Breast epithelium (tissue), 4 donors: ENCODE measurements at regions not wholly inside any gene's neighbourhood (a gene's known extent, or its start where the extent isn't known, plus 50 kb on each side); places are given as distances from the start of the nearest gene placed in this dataset.

ENCODE experiments used
- DNase-seq, 2 donors: peaks; one replicate each; pipeline ENCODE4 v3.0.0-alpha.2; 2019; ENCODE audit warnings: low spot score in 2 of 2
- H3K27ac ChIP-seq, 2 donors: fragments of 200-600 bp; sonication (generic) in 1 of 2; one replicate each; pipeline ENCODE4 v1.5.1; 2016 to 2019; ENCODE audit warnings: mild to moderate bottlenecking in 1 of 2
- H3K27me3 ChIP-seq, 2 donors: fragments of 200-600 bp; sonication (generic) in 1 of 2; one replicate each; pipeline versions ENCODE4 v1.5.1 to v1.6.0; 2017 to 2019; ENCODE audit warnings: control low read depth in 1 of 2, mild to moderate bottlenecking in 1 of 2
- H3K36me3 ChIP-seq: fragments of 200-600 bp; one replicate; pipeline ENCODE4 v1.5.1; 2019
- H3K4me1 ChIP-seq, 2 donors: fragments of 200-600 bp; sonication (generic); one replicate each; pipeline ENCODE4 v1.5.1; 2016 to 2019; ENCODE audit warnings: control low read depth in 1 of 2
- H3K4me3 ChIP-seq, 3 donors: fragments of 200-600 bp; sonication (generic); 1 replicate in 2 of 3; 2 replicates in 1 of 3; pipeline ENCODE4 v1.5.1; 2016 to 2019; ENCODE audit warnings: mild to moderate bottlenecking in 3 of 3, moderate library complexity in 2 of 3
- H3K9me3 ChIP-seq, 2 donors: fragments of 200-600 bp; sonication (generic) in 1 of 2; one replicate each; pipeline ENCODE4 v1.5.1; 2016 to 2019; ENCODE audit warnings: control low read depth in 1 of 2
- CTCF ChIP-seq, 3 donors: fragments of 450-650 bp; IDR thresholded peaks; one replicate each; pipeline ENCODE4 v1.5.1; 2016 to 2017; ENCODE audit warnings: antibody characterized with exemption in 3 of 3, mild to moderate bottlenecking in 3 of 3, moderate library complexity in 3 of 3
- POLR2A ChIP-seq: fragments of 450-650 bp; IDR thresholded peaks from one replicate; pipeline ENCODE4 v1.6.1; 2016; ENCODE audit warnings: antibody characterized with exemption, mild to moderate bottlenecking, moderate library complexity
- POLR2AphosphoS5 ChIP-seq, 3 donors: sonication (generic); formaldehyde crosslinking; IDR thresholded peaks; one replicate each; pipeline ENCODE4 v1.6.1; 2017; ENCODE audit warnings: antibody characterized with exemption in 3 of 3
- intact Hi-C: fragments of 100-400 bp; cut with DNase I; formaldehyde crosslinking; loops from one replicate; pipeline ENCODE4 v1.15.1; 2023; ENCODE audit warnings: low total_unique reads

GRCh38 chr18:55078303-55078932 is 119.2 kb upstream of the CCDC68 start:
- H3K4me1 ChIP-seq, result no peaks in the 10 kb centered on the region
- intact Hi-C loops, result no loop called here
- H3K27me3 ChIP-seq, result no peaks in the 10 kb centered on the region
- H3K4me3 ChIP-seq, result no peak overlapping the region
- H3K36me3 ChIP-seq, result no peaks in the 10 kb centered on the region
- TF ChIP-seq CTCF (IDR thresholded peaks at IDR 0.05), result no peak
- TF ChIP-seq POLR2AphosphoS5 (IDR thresholded peaks at IDR 0.05), result no peak
- no peak for TF ChIP-seq POLR2A
- no peaks in the 10 kb centered on the region for H3K9me3 ChIP-seq
- no peak for DNase-seq
- H3K27ac ChIP-seq, result no peak overlapping the region

- Histone ChIP-seq H3K4me1 (no peaks in the 10 kb centered on the region), H3K4me3 (no peak overlapping the region), H3K36me3 (no peaks in the 10 kb centered on the region), H3K27me3 (no peaks in the 10 kb centered on the region), H3K27ac (no peak overlapping the region), H3K9me3 (no peaks in the 10 kb centered on the region)
- no peak for DNase-seq
- intact Hi-C loops, result no loop called here
- TF ChIP-seq CTCF (IDR thresholded peaks at IDR 0.05) (no peak), POLR2A (no peak), POLR2AphosphoS5 (IDR thresholded peaks at IDR 0.05) (no peak)
Measured at GRCh38 chr18:55076643-55077218, 117.5 kb upstream of the CCDC68 start.

GRCh38 chr18:55073834-55074233 is 114.6 kb upstream of the CCDC68 start:
- intact Hi-C loops, result loop anchor here (5.0 kb wide), 1 partner anchor 1128 kb away; no protein-coding TSS in a partner anchor

GRCh38 chr18:55073116-55073515 is 113.9 kb upstream of the CCDC68 start:
- H3K4me3 ChIP-seq, result no peak overlapping the region
- no peaks in the 10 kb centered on the region for H3K27me3 ChIP-seq
- no peak overlapping the region for H3K27ac ChIP-seq
- intact Hi-C loops, result loop anchor here (5.0 kb wide), 1 partner anchor 1129 kb away; no protein-coding TSS in a partner anchor
- H3K36me3 ChIP-seq, result no peaks in the 10 kb centered on the region
- no peaks in the 10 kb centered on the region for H3K4me1 ChIP-seq
- no peak for DNase-seq
- no peak for TF ChIP-seq POLR2AphosphoS5 (IDR thresholded peaks at IDR 0.05)
- no peak for TF ChIP-seq POLR2A
- TF ChIP-seq CTCF (IDR thresholded peaks at IDR 0.05), result no peak
- no peaks in the 10 kb centered on the region for H3K9me3 ChIP-seq

More at GRCh38 chr18:55073834-55074233, 114.6 kb upstream of the CCDC68 start:
- no peak for TF ChIP-seq POLR2AphosphoS5 (IDR thresholded peaks at IDR 0.05)
- no peak for TF ChIP-seq CTCF (IDR thresholded peaks at IDR 0.05)
- no peak for DNase-seq
- H3K4me3 ChIP-seq, result no peak overlapping the region
- no peaks in the 10 kb centered on the region for H3K4me1 ChIP-seq
- H3K27me3 ChIP-seq, result no peaks in the 10 kb centered on the region
- H3K36me3 ChIP-seq, result no peaks in the 10 kb centered on the region
- no peak overlapping the region for H3K27ac ChIP-seq
- H3K9me3 ChIP-seq, result no peaks in the 10 kb centered on the region

GRCh38 chr18:55072698-55073097 is 113.4 kb upstream of the CCDC68 start:
- no peak overlapping the region for H3K4me3 ChIP-seq
- TF ChIP-seq CTCF (IDR thresholded peaks at IDR 0.05), result no peak
- no peak for TF ChIP-seq POLR2AphosphoS5 (IDR thresholded peaks at IDR 0.05)
- no peak for TF ChIP-seq POLR2A
- no peak overlapping the region for H3K27ac ChIP-seq
- H3K27me3 ChIP-seq, result no peaks in the 10 kb centered on the region
- H3K4me1 ChIP-seq, result no peaks in the 10 kb centered on the region
- no peaks in the 10 kb centered on the region for H3K36me3 ChIP-seq
- intact Hi-C loops, result loop anchor here (5.0 kb wide), 1 partner anchor 1130 kb away; no protein-coding TSS in a partner anchor
- no peaks in the 10 kb centered on the region for H3K9me3 ChIP-seq
- no peak for DNase-seq
